Kidney epithelial cell (primary cell): ENCODE measurements at regions not wholly inside any gene's neighbourhood (a gene's known extent, or its start where the extent isn't known, plus 50 kb on each side); places are given as distances from the start of the nearest gene placed in this dataset.
A peak's percentile ranks its signal among the peaks of the same experiment; 100 is the strongest.
"Not testable (repeated sequence)": the region's sequence is repeated elsewhere in the genome, so short reads cannot be mapped to it uniquely, and the experiment has no call there.

ENCODE experiments used
- DNase-seq: peaks from one replicate; pipeline ENCODE4 v3.0.0-alpha.2; 2010; ENCODE audit warnings: low read depth
- H3K27me3 ChIP-seq: 2 replicates; pipeline ENCODE4 v1.6.0; 2011; ENCODE audit warnings: low read length; ENCODE audit not compliant: control insufficient read depth, insufficient read depth
- H3K36me3 ChIP-seq: 2 replicates; pipeline ENCODE4 v1.5.1; 2011; ENCODE audit warnings: low read length; ENCODE audit not compliant: control insufficient read depth, insufficient read depth
- H3K4me3 ChIP-seq: 2 replicates; pipeline ENCODE4 v1.5.1; 2011; ENCODE audit warnings: low read depth, mild to moderate bottlenecking, control low read depth, low read length
- CTCF ChIP-seq: IDR thresholded peaks from 2 replicates; pipeline ENCODE4 v1.5.1; 2011; ENCODE audit warnings: mild to moderate bottlenecking, moderate library complexity, low read length, control low read depth, inconsistent platforms; ENCODE audit not compliant: insufficient read depth, poor library complexity, severe bottlenecking

GRCh38 chr16:86884390-86884650 lies 306.0 kb downstream of the FOXL1 start:
- no peak for TF ChIP-seq CTCF
- Histone ChIP-seq H3K36me3 (no peaks in the 10 kb centered on the region), H3K27me3 (no peaks in the 10 kb centered on the region), H3K4me3 (no peak overlapping the region)
- no peak for DNase-seq

GRCh38 chr16:86885139-86885538 lies 306.8 kb downstream of the FOXL1 start:
- H3K27me3 ChIP-seq, result no peaks in the 10 kb centered on the region
- no peak for DNase-seq
- TF ChIP-seq CTCF, result no peak
- H3K4me3 ChIP-seq, result no peak overlapping the region
- H3K36me3 ChIP-seq, result no peaks in the 10 kb centered on the region

GRCh38 chr16:86886651-86887050 lies 308.3 kb downstream of the FOXL1 start:
- Histone ChIP-seq H3K27me3 (no peaks in the 10 kb centered on the region), H3K36me3 (no peaks in the 10 kb centered on the region), H3K4me3 (no peak overlapping the region)
- DNase-seq, result peak; percentile 42
- no peak for TF ChIP-seq CTCF

- no peaks in the 10 kb centered on the region for H3K36me3 ChIP-seq
- no peak for DNase-seq
- no peak for TF ChIP-seq CTCF
- no peak overlapping the region for H3K4me3 ChIP-seq
- no peaks in the 10 kb centered on the region for H3K27me3 ChIP-seq
These were observed 309.1 kb downstream of the FOXL1 start for GRCh38 chr16:86887416-86887815.

GRCh38 chr16:86888231-86889053 lies 310.1 kb downstream of the FOXL1 start:
- no peak for TF ChIP-seq CTCF
- Histone ChIP-seq H3K36me3 (no peaks in the 10 kb centered on the region), H3K4me3 (no peak overlapping the region), H3K27me3 (no peaks in the 10 kb centered on the region)
- no peak for DNase-seq

GRCh38 chr16:86889054-86889366 lies 310.7 kb downstream of the FOXL1 start:
- not testable (repeated sequence) for H3K4me3 ChIP-seq, DNase-seq, H3K36me3 ChIP-seq, H3K27me3 ChIP-seq

- H3K27me3 ChIP-seq, result no peaks in the 10 kb centered on the region
- no peak overlapping the region for H3K4me3 ChIP-seq
- no peaks in the 10 kb centered on the region for H3K36me3 ChIP-seq
- no peak for DNase-seq
- no peak for TF ChIP-seq CTCF
These were observed 311.6 kb downstream of the FOXL1 start for GRCh38 chr16:86889974-86890373.
